ENCODE measurements at regions not wholly inside any gene's neighbourhood (a gene's known extent, or its start where the extent isn't known, plus 50 kb on each side); places are given as distances from the start of the nearest gene placed in this dataset.
"Not testable (repeated sequence)": the region's sequence is repeated elsewhere in the genome, so short reads cannot be mapped to it uniquely, and the experiment has no call there.

GRCh38 chr9:129305246-129305645 lies 127.2 kb upstream of the IER5L start:
- no peak for DNase-seq

GRCh38 chr9:129301941-129302340 lies 123.9 kb upstream of the IER5L start:
- no peak for DNase-seq

GRCh38 chr9:129296195-129296594 lies 118.1 kb upstream of the IER5L start:
- DNase-seq, result not testable (repeated sequence)

- DNase-seq, result no peak
These were observed 113.0 kb upstream of the IER5L start for GRCh38 chr9:129291041-129291501.

GRCh38 chr9:129290606-129291005 lies 112.5 kb upstream of the IER5L start:
- DNase-seq, result no peak

- DNase-seq, result no peak
These were observed 111.8 kb upstream of the IER5L start for GRCh38 chr9:129289883-129290282.

GRCh38 chr9:129289131-129289731 lies 111.2 kb upstream of the IER5L start:
- DNase-seq, result no peak

GRCh38 chr9:129287619-129288305 lies 109.7 kb upstream of the IER5L start:
- DNase-seq, result no peak

GRCh38 chr9:129285979-129286772 lies 108.1 kb upstream of the IER5L start:
- DNase-seq, result no peak

- no peak for DNase-seq
These were observed 107.3 kb upstream of the IER5L start for GRCh38 chr9:129285382-129285781.

GRCh38 chr9:129284607-129285291 lies 106.7 kb upstream of the IER5L start:
- DNase-seq, result no peak

GRCh38 chr9:129283705-129284606 lies 105.9 kb upstream of the IER5L start:
- no peak for DNase-seq

GRCh38 chr9:129283291-129283691 lies 105.2 kb upstream of the IER5L start:
- DNase-seq, result no peak

GRCh38 chr9:129282731-129283211 lies 104.7 kb upstream of the IER5L start:
- DNase-seq, result no peak

- DNase-seq, result no peak
These were observed 104.2 kb upstream of the IER5L start for GRCh38 chr9:129282272-129282671.

GRCh38 chr9:129281506-129282145 lies 103.6 kb upstream of the IER5L start:
- no peak for DNase-seq

- no peak for DNase-seq
These were observed 102.7 kb upstream of the IER5L start for GRCh38 chr9:129280623-129281271.

- no peak for DNase-seq
These were observed 102.2 kb upstream of the IER5L start for GRCh38 chr9:129280236-129280622.

GRCh38 chr9:129278391-129279237 lies 100.6 kb upstream of the IER5L start:
- no peak for DNase-seq

All from midbrain (tissue), 1 donor.